ENCODE measurements at regions not wholly inside any gene's neighbourhood (a gene's known extent, or its start where the extent isn't known, plus 50 kb on each side); places are given as distances from the start of the nearest gene placed in this dataset.

DNA sequence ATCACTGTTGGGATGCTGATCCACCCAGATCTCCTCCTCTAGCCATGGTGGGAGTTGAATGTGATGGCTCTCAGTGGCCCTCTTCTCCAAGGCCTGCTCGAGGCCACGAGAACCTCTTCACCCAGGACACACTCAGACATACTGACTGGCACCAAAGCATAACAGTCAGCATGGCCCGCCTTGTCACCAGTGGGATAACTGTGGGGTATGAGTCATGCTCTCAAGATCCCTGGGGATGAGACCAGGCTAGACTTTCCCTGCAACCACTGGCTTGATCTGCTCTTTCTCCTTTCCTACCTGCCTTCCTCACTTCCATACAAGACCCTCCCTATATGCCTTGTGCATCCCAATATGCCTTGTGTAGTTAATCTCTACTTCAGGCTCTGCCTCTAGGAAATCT lies 66.8 kb downstream of the RIN2 start:
- TF ChIP-seq, protein P1, sequence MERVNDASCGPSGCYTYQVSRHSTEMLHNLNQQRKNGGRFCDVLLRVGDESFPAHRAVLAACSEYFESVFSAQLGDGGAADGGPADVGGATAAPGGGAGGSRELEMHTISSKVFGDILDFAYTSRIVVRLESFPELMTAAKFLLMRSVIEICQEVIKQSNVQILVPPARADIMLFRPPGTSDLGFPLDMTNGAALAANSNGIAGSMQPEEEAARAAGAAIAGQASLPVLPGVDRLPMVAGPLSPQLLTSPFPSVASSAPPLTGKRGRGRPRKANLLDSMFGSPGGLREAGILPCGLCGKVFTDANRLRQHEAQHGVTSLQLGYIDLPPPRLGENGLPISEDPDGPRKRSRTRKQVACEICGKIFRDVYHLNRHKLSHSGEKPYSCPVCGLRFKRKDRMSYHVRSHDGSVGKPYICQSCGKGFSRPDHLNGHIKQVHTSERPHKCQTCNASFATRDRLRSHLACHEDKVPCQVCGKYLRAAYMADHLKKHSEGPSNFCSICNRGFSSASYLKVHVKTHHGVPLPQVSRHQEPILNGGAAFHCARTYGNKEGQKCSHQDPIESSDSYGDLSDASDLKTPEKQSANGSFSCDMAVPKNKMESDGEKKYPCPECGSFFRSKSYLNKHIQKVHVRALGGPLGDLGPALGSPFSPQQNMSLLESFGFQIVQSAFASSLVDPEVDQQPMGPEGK (CRISPR knock-in tag; IDR thresholded peaks at IDR 0.05; ENCODE audit: borderline replicate concordance): no peak
- TF ChIP-seq PPARA (CRISPR knock-in tag; IDR thresholded peaks at IDR 0.05; ENCODE audit: borderline replicate concordance): no peak
- TF ChIP-seq ESRRG (CRISPR knock-in tag; IDR thresholded peaks at IDR 0.05): no peak
- no peak for TF ChIP-seq TOX (CRISPR knock-in tag; IDR thresholded peaks at IDR 0.05; ENCODE audit: borderline replicate concordance)
- TF ChIP-seq CSDC2 (CRISPR knock-in tag; IDR thresholded peaks at IDR 0.05): no peak
- TF ChIP-seq ISL1 (CRISPR knock-in tag; IDR thresholded peaks at IDR 0.05): no peak
- TF ChIP-seq ZFP3 (CRISPR knock-in tag; IDR thresholded peaks at IDR 0.05): no peak
- TF ChIP-seq ZNF8 (CRISPR knock-in tag; IDR thresholded peaks at IDR 0.05): no peak
- no peak for TF ChIP-seq GLIS3 (CRISPR knock-in tag; IDR thresholded peaks at IDR 0.05)
- TF ChIP-seq, protein P2, sequence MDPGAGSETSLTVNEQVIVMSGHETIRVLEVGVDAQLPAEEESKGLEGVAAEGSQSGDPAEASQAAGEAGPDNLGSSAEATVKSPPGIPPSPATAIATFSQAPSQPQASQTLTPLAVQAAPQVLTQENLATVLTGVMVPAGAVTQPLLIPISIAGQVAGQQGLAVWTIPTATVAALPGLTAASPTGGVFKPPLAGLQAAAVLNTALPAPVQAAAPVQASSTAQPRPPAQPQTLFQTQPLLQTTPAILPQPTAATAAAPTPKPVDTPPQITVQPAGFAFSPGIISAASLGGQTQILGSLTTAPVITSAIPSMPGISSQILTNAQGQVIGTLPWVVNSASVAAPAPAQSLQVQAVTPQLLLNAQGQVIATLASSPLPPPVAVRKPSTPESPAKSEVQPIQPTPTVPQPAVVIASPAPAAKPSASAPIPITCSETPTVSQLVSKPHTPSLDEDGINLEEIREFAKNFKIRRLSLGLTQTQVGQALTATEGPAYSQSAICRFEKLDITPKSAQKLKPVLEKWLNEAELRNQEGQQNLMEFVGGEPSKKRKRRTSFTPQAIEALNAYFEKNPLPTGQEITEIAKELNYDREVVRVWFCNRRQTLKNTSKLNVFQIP (CRISPR knock-in tag; IDR thresholded peaks at IDR 0.05; ENCODE audit: borderline replicate concordance, low read depth): no peak
